ENCODE measurements at regions not wholly inside any gene's neighbourhood (a gene's known extent, or its start where the extent isn't known, plus 50 kb on each side); places are given as distances from the start of the nearest gene placed in this dataset.
"Not testable (repeated sequence)": the region's sequence is repeated elsewhere in the genome, so short reads cannot be mapped to it uniquely, and the experiment has no call there.

DNA sequence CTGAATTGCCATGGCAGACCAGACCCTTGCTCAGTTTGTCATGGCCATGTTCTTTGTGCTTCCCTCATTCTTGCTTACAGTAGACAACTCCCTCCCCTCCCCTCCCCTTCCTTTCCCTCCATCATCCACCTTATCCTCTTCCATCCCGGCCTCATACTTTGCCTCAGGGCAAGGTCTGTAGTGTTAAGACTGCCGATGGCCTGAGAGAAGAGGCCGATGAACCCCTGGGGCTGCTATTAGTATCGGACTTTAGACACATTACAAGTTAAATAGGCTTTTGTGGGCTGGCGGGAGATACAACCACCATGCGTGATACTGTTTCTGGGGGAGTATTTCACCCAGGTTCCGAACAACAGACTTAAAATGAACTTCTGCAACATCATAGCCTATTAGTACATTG lies 364.5 kb upstream of the ZFHX3 start:
- Histone ChIP-seq H3K27ac (no peak overlapping the region), H3K27me3 (no peaks in the 10 kb centered on the region), H3K9me3 (replicated peaks) (no peaks in the 10 kb centered on the region), H3K36me3 (no peaks in the 10 kb centered on the region), H3K4me3 (no peak overlapping the region), H3K4me1 (no peaks in the 10 kb centered on the region)
- no peak for DNase-seq

DNA sequence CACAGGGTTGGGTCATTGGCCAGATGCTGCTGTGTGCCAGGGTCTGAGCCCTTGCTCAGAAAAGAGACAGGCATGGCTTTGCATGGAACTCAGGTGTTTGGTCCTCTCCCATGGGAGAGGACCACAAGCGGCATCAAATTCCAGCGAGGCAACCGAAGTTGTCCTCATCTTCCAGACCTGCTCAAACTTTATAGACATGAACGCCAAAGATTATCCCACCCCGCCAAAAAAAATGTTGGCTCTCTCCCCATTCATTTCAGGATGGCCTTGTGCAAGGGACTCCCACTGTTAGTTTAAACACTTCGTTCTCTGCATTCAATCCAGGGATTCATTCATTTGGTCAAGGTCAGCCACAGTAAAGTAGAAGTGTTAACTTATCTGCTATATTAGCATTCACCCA lies 360.8 kb upstream of the ZFHX3 start:
- H3K4me3 ChIP-seq, result no peak overlapping the region
- no peak overlapping the region for H3K27ac ChIP-seq
- no peaks in the 10 kb centered on the region for H3K36me3 ChIP-seq
- DNase-seq, result no peak
- no peaks in the 10 kb centered on the region for H3K27me3 ChIP-seq
- H3K9me3 ChIP-seq (replicated peaks), result no peaks in the 10 kb centered on the region
- H3K4me1 ChIP-seq, result no peaks in the 10 kb centered on the region

DNA sequence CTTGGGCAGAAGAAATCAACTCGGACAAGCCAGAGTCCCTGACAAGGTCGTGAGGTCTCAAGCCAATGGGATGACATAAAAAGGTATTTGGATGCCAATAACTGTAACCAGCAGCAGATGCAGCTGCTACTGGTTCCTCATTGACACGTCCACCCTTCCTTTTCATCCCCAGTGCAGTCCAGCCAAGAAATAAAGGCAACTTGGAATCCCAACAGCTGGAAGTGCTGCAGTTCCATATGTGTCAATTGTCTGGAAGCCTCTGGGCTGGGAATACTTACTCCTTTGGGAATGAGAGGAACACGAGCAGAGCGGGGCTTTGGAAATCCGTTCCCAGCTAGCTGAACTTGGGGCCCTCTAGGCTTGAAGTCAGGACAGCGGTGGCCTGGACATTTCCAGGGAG lies 360.4 kb upstream of the ZFHX3 start:
- DNase-seq, result no peak

DNA sequence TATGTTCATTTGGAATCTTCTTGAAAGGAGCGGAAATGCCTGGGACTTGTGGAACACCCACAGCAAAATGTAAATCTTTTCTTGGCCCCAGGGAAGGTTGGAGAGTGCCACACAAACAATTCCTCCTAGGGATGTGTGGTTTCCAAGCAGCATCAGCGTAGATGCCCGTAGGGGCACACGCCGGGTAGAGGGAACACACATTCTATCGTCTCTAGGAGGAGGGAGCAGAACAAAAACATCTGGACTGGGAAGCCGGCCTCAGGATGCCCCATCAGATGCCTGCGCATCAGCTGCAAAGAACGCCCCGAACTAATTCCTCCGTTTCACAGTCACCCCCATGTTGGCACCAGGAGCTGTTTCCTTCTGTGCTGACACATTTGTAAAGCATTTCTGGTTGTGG lies 357.9 kb upstream of the ZFHX3 start:
- Histone ChIP-seq H3K36me3 (no peaks in the 10 kb centered on the region), H3K27me3 (no peaks in the 10 kb centered on the region), H3K4me3 (no peak overlapping the region), H3K4me1 (no peaks in the 10 kb centered on the region), H3K9me3 (replicated peaks) (no peaks in the 10 kb centered on the region), H3K27ac (no peak overlapping the region)
- DNase-seq, result no peak

More for the DNA sequence above, 360.4 kb upstream of the ZFHX3 start:
- Histone ChIP-seq H3K4me3 (no peak overlapping the region), H3K27ac (no peak overlapping the region), H3K36me3 (no peaks in the 10 kb centered on the region), H3K27me3 (no peaks in the 10 kb centered on the region), H3K9me3 (replicated peaks) (no peaks in the 10 kb centered on the region), H3K4me1 (no peaks in the 10 kb centered on the region)

DNA sequence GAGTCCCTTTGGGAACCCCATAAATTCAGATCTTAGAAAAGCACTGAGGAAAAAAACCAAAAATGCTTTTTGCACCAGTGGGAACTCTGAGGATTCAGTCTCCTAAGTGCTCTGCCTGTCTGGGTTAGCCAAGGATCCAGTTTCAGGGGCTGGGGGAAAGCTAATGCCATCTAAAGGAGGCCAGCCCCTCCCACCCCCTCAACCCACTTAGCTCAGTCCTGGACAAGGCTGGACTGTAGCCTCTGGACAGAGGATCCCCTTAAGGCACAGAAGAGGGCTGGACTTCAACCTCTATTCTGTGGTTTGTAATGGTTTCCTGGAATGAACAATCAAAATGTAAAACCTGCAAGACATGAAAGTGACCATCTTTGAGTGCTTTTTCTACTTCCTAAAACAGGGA lies 356.1 kb upstream of the ZFHX3 start:
- no peaks in the 10 kb centered on the region for H3K36me3 ChIP-seq
- H3K27ac ChIP-seq, result no peak overlapping the region
- DNase-seq, result no peak
- no peak overlapping the region for H3K4me3 ChIP-seq
- no peaks in the 10 kb centered on the region for H3K4me1 ChIP-seq
- no peaks in the 10 kb centered on the region for H3K9me3 ChIP-seq (replicated peaks)
- no peaks in the 10 kb centered on the region for H3K27me3 ChIP-seq

DNA sequence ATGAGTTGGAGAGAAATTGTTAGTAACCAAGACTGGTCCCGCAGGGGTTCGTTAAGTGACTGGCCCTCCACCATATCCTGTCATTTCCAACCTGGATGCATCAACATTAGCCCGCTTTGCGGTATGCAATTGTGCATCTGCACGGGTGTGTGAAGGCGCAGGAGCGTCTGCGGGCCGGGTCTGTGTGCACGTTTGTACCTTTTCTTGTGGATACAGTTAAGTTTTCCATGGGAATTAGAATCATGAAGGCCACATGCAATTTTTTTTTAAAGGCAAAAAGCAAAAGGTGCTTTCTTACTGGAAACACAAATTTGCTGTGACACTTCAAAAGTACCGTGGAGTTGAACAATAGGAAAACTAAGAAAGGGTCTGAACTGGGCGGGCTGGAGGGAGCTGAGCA lies 355.4 kb upstream of the ZFHX3 start:
- no peaks in the 10 kb centered on the region for H3K27me3 ChIP-seq
- no peak overlapping the region for H3K4me3 ChIP-seq

DNA sequence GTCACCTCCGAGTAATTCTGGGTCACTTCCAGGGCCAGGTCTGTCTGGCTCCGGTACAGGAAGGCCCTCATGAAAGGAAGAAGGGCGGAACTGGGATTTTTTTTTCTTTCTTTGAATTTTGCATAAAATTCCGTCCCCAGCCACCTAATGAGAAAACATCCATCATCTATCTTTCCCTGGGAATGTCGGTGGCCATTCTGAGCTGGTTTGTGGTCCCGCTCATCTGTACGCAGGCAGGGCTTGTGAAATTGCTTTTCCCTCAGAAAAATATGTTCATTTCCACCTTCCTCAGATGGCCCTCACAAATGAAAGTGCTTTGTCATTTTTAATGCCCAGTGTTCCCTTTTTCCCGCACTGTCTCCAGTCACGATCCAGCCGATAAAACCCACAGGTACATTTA lies 353.0 kb upstream of the ZFHX3 start:
- H3K27ac ChIP-seq, result no peak overlapping the region
- no peak overlapping the region for H3K4me3 ChIP-seq
- H3K9me3 ChIP-seq (replicated peaks), result no peaks in the 10 kb centered on the region
- no peaks in the 10 kb centered on the region for H3K27me3 ChIP-seq
- no peaks in the 10 kb centered on the region for H3K4me1 ChIP-seq
- DNase-seq, result no peak
- no peaks in the 10 kb centered on the region for H3K36me3 ChIP-seq

More for the DNA sequence above, 355.4 kb upstream of the ZFHX3 start:
- Histone ChIP-seq H3K36me3 (no peaks in the 10 kb centered on the region), H3K27ac (no peak overlapping the region), H3K4me1 (no peaks in the 10 kb centered on the region), H3K9me3 (replicated peaks) (no peaks in the 10 kb centered on the region)
- no peak for DNase-seq

DNA sequence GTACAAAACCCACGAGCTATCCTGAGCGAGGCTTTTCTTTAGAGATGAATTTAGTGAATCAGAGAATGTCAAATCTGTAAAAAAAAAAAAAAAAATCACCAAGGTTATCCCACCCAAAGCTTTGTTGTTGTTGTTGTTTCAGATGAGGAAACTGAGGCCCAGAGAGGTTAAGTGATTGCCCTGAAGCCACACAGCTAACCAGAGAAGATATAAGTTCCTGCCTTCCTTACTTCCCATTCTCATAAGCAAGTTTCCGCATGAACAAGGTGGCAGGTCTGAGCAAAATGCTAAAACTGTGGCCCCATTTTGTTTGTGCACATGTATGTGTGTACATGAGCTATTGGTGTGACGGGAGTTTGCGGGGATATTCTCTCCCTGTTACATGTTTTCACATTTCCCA lies 352.1 kb upstream of the ZFHX3 start:
- DNase-seq, result no peak
- no peaks in the 10 kb centered on the region for H3K4me1 ChIP-seq
- H3K27me3 ChIP-seq, result no peaks in the 10 kb centered on the region
- no peaks in the 10 kb centered on the region for H3K9me3 ChIP-seq (replicated peaks)
- H3K27ac ChIP-seq, result no peak overlapping the region
- H3K36me3 ChIP-seq, result no peaks in the 10 kb centered on the region
- H3K4me3 ChIP-seq, result no peak overlapping the region

DNA sequence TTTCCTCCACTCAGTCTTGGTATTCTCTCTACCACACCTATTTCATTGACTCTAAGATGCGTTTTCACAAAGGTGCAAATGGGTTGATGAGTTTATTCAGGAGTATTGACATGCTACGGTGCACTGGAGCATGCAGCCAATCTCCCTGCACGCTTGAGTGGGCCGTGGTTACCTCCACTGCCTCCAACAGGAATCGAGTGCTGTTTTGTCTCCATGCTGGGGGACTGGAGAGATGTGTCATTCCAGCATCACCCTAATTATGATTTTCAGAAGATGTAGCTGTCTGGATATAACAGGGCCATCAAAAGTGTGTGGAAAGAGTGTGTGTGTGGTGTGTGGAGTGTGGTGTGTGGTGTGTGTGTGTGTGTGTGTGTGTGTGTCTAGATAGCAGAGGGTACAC lies 351.6 kb upstream of the ZFHX3 start:
- H3K9me3 ChIP-seq (replicated peaks), result no peaks in the 10 kb centered on the region
- H3K27ac ChIP-seq, result no peak overlapping the region
- no peaks in the 10 kb centered on the region for H3K36me3 ChIP-seq
- H3K4me1 ChIP-seq, result no peaks in the 10 kb centered on the region
- DNase-seq, result no peak
- H3K27me3 ChIP-seq, result no peaks in the 10 kb centered on the region
- H3K4me3 ChIP-seq, result no peak overlapping the region

DNA sequence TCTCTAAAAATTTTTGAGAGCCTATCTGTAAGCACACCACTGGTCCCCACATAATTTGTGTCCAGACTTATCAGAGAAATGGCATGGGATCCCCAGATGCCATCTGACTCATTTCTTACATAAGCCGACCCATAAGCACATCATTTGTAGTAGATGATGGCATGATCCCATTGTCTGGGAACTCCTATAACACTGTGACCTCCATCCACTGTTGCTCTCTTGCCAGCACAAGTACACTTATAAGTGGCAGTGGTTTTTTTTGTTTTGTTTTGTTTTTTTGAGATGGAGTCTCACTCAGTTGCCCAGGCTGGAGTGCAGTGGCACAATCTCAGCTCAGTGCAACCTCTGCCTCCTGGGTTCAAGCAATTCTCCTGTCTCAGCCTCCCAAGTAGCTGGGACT lies 350.7 kb upstream of the ZFHX3 start:
- not testable (repeated sequence) for H3K4me3 ChIP-seq; DNase-seq; H3K4me1 ChIP-seq; H3K9me3 ChIP-seq (replicated peaks); H3K27me3 ChIP-seq; H3K36me3 ChIP-seq; H3K27ac ChIP-seq

DNA sequence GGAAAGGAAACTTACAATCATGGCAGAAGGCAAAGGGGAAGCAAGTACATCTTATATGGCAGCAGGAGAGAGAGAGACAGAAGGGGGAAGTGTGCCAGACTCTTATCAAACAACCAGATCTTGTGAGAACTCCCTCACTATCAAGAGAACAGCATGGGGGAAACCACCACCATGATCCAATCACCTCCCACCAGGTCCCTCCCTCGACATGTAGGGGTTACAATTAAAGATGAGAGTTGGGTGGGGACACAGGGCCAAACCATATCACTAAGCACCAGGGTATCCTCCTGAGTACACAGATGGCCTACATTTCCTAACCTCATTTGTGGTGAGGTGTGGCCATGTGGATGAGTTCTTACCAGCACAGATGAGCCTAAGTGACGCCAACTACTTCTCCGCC lies 348.6 kb upstream of the ZFHX3 start:
- H3K4me1 ChIP-seq, result no peaks in the 10 kb centered on the region
- H3K9me3 ChIP-seq (replicated peaks), result no peaks in the 10 kb centered on the region
- DNase-seq, result no peak
- no peak overlapping the region for H3K4me3 ChIP-seq
- H3K36me3 ChIP-seq, result no peaks in the 10 kb centered on the region
- H3K27me3 ChIP-seq, result no peaks in the 10 kb centered on the region
- H3K27ac ChIP-seq, result no peak overlapping the region

DNA sequence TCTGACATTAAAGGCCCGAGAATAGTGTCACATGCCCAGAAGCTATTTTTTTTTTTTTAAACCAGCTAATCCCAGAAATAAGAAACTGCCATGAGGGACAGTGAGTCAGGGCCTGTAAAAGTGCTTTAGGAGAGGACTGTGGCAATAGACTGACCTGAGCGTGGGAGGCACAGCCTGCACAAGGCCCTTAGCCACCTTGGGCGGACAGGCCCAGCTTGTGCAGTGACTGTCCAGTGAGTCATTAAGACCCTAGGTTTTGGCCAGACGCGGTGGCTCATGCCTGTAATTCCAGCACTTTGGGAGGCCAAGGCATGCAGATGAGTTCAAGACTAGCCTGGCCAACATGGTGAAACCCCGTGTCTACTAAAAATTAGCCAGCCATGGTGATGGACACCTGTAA lies 343.0 kb upstream of the ZFHX3 start:
- H3K27ac ChIP-seq, result no peak overlapping the region
- H3K4me1 ChIP-seq, result no peaks in the 10 kb centered on the region
- no peaks in the 10 kb centered on the region for H3K27me3 ChIP-seq
- H3K9me3 ChIP-seq (replicated peaks), result no peaks in the 10 kb centered on the region
- DNase-seq, result no peak
- H3K36me3 ChIP-seq, result no peaks in the 10 kb centered on the region
- H3K4me3 ChIP-seq, result no peak overlapping the region

DNA sequence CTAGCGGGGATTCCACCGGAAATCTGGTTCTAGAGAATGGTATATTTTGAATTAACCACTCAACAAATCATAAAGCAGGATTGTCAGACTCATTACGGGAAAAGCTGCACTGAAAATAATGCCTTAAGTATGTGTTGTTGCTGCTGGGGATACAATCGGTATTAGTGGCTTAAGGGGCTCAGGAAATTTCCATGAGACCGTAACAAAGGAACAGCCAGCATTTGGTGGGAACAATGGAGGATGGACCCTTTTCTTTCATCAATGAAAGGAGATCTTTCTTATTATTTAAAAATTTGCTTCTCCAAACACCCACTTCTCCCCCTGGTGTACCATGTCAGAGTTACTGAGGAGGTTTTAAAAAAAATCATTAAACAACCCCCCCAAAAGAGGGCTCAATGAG lies 342.6 kb upstream of the ZFHX3 start:
- no peak overlapping the region for H3K27ac ChIP-seq

DNA sequence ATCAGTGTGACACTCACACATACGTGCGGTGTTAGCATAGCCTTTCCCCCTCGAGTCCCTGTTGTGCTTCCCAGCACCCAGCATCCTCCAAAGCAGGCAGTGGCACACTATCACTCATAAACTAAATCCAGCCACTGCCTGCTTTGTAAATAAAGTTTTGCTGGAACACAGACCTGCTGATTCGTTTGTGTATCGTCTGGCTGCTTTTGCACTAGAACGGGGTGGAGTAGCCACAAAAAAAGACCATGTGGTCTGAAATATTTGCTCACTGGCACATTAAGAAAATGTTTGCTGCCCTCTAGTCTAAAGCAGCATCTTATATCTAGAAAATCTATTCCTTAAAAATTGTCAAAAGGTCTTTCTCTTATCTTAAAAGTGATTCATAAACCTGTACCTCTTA lies 341.2 kb upstream of the ZFHX3 start:
- Histone ChIP-seq H3K27ac (no peak overlapping the region), H3K36me3 (no peaks in the 10 kb centered on the region), H3K27me3 (no peaks in the 10 kb centered on the region), H3K4me1 (no peaks in the 10 kb centered on the region), H3K4me3 (no peak overlapping the region), H3K9me3 (replicated peaks) (no peaks in the 10 kb centered on the region)
- no peak for DNase-seq

More for the DNA sequence above, 342.6 kb upstream of the ZFHX3 start:
- Histone ChIP-seq H3K4me1 (no peaks in the 10 kb centered on the region), H3K4me3 (no peak overlapping the region), H3K9me3 (replicated peaks) (no peaks in the 10 kb centered on the region), H3K27me3 (no peaks in the 10 kb centered on the region), H3K36me3 (no peaks in the 10 kb centered on the region)
- no peak for DNase-seq

DNA sequence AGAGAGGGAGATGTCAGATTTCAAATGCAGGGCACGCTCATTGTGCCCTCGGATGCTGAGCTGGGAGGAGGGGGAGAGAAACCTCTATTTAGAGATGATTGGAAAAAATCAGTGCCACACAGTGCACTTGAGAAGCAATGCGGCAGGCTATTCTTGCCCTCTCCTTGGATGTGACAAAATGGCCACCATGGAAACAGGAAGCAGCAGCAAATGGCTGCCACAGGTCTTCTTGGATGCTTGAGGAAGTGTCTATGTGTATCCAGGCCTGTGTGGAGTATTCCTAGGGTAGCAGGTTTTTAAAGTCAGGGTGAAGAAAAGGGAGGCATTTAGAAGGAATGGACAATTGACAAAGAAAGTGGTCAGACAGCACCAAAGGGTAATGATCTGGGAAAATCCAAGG lies 340.1 kb upstream of the ZFHX3 start:
- Histone ChIP-seq H3K4me3 (no peak overlapping the region), H3K9me3 (replicated peaks) (no peaks in the 10 kb centered on the region), H3K4me1 (no peaks in the 10 kb centered on the region), H3K27ac (no peak overlapping the region), H3K27me3 (no peaks in the 10 kb centered on the region), H3K36me3 (no peaks in the 10 kb centered on the region)
- no peak for DNase-seq

DNA sequence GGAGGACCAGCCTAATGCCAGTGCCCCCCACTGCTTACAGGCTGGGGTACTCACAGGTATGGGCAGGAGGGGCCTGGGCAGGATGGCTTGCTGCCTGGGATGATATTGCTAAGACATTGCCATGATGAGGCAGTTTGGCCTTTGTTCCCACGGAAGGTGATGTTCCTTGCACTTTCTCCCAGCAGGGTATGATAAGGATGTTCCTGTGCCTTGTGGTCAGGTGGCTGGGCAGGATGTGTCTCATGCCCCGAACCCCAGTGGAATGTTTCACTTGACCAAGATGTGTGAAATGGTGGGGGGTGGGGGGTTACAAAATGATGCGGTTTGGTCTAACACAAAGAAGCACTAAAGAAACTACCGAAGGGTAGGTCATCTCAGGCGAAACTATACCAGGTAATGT lies 337.8 kb upstream of the ZFHX3 start:
- Histone ChIP-seq H3K9me3 (replicated peaks) (no peaks in the 10 kb centered on the region), H3K27ac (no peak overlapping the region), H3K27me3 (no peaks in the 10 kb centered on the region), H3K4me1 (no peaks in the 10 kb centered on the region), H3K4me3 (no peak overlapping the region), H3K36me3 (no peaks in the 10 kb centered on the region)
- DNase-seq, result no peak

DNA sequence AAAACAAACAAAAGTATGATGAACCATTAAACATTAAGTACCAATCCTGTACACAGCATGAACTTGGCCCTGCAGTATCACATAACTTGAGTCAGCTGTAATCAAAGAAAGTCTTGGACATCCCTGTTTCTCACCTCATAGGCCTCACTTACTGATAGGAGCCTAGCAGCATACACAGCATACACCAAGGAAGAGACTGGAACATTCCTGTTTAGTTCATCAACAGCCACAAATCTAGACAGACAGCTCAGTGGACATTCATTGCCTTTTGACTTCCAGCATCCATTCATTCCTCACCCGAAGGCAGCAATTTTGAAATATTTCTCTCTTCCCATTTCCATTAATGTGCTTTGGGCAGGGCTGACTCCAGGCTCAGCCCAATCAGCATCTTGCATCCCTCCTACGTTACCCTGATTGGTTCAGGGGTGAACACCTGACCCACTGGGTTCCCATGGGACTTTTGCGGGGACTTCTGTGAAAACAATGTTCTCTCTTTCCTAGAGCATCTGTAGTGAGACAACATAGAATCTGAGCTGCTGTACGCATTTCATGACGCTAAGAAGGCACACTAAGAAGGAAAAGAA lies 336.7 kb upstream of the ZFHX3 start:
- DNase-seq, result no peak
- Histone ChIP-seq H3K36me3 (no peaks in the 10 kb centered on the region), H3K27ac (no peak overlapping the region), H3K27me3 (no peaks in the 10 kb centered on the region), H3K4me3 (no peak overlapping the region), H3K4me1 (no peaks in the 10 kb centered on the region), H3K9me3 (replicated peaks) (no peaks in the 10 kb centered on the region)

All from SJCRH30 (cell line).